NB4 (cell line): ENCODE measurements at regions not wholly inside any gene's neighbourhood (a gene's known extent, or its start where the extent isn't known, plus 50 kb on each side); places are given as distances from the start of the nearest gene placed in this dataset.

Experiments used
- DNase-seq: peaks from one replicate; pipeline ENCODE4 v3.0.0; 2010; ENCODE audit warnings: low read depth
- H3K4me3 ChIP-seq: one replicate; pipeline ENCODE4 v1.5.1; 2011; ENCODE audit warnings: mild to moderate bottlenecking, low read depth, low read length, moderate library complexity
- MAX ChIP-seq: IDR thresholded peaks from 2 replicates; pipeline ENCODE4 v1.6.1; 2011; ENCODE audit warnings: low read depth, low read length
- MYC ChIP-seq: IDR thresholded peaks from 2 replicates; pipeline ENCODE4 v1.6.1; 2011; ENCODE audit warnings: low read depth, low read length
- POLR2A ChIP-seq: IDR thresholded peaks from 2 replicates; pipeline ENCODE4 v1.6.1; 2011; ENCODE audit warnings: mild to moderate bottlenecking; ENCODE audit not compliant: insufficient read length; ENCODE audit errors: extremely low read depth
- TF ChIP-seq, protein P1 (sequence below): IDR thresholded peaks from one replicate; pipeline ENCODE4 v1.5.1; 2012; ENCODE audit warnings: low read depth, low read length

DNA sequence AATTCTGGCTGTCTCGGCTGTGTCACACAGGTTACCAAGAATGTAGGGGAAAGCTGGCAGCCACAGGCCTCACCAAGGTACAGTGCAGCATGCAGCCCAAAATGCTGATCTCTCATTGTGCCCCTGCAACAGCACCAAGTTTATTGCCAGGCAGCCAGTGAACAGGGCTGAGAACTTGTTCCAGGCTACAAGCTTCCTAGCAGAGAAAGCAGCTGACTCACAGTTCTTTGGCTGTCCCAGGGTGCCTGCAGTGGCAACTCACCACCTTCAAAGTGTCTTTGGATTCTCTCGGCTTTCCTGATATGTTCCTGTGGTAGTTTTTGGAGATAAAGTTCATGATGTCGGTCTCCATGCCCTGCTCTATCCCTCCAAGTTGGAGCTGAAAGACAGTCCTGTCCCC is 719.1 kb upstream of the ANO3 start:
- no peak for DNase-seq
- TF ChIP-seq, protein P1, sequence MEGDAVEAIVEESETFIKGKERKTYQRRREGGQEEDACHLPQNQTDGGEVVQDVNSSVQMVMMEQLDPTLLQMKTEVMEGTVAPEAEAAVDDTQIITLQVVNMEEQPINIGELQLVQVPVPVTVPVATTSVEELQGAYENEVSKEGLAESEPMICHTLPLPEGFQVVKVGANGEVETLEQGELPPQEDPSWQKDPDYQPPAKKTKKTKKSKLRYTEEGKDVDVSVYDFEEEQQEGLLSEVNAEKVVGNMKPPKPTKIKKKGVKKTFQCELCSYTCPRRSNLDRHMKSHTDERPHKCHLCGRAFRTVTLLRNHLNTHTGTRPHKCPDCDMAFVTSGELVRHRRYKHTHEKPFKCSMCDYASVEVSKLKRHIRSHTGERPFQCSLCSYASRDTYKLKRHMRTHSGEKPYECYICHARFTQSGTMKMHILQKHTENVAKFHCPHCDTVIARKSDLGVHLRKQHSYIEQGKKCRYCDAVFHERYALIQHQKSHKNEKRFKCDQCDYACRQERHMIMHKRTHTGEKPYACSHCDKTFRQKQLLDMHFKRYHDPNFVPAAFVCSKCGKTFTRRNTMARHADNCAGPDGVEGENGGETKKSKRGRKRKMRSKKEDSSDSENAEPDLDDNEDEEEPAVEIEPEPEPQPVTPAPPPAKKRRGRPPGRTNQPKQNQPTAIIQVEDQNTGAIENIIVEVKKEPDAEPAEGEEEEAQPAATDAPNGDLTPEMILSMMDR: no peak
- TF ChIP-seq MYC (no peak), POLR2A (no peak), MAX (no peak)
- H3K4me3 ChIP-seq: no peak overlapping the region

GRCh38 chr11:25613451-25613850 is 718.5 kb upstream of the ANO3 start:
- H3K4me3 ChIP-seq: no peak overlapping the region
- no peak for DNase-seq
- TF ChIP-seq MAX (no peak), MYC (no peak), POLR2A (no peak)
- TF ChIP-seq, protein P1: no peak

DNA sequence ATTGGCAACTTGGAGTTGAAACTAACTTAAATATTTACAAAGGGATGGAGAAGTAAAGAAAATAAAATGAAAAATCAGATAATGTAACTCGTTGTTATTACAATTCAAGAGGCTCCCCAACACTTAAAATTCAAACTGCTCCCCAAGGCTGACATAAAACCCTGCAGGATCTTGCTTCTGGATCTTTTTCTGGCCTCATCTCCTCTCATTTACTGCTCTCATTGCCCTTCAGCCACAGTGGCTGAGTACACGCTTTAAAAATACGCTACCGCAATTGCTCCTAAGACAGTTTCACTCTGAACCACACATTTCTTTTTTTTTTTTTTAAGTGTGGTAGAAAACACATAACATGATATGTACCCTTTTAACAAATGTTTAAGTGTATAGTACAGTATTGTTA is 718.1 kb upstream of the ANO3 start:
- no peak overlapping the region for H3K4me3 ChIP-seq
- no peak for DNase-seq
- no peak for TF ChIP-seq MYC
- TF ChIP-seq, protein P1: no peak
- no peak for TF ChIP-seq MAX
- no peak for TF ChIP-seq POLR2A

GRCh38 chr11:25615069-25615468 is 716.9 kb upstream of the ANO3 start:
- no peak overlapping the region for H3K4me3 ChIP-seq
- TF ChIP-seq MYC: no peak
- DNase-seq: no peak

GRCh38 chr11:25615841-25616240 is 716.1 kb upstream of the ANO3 start:
- no peak overlapping the region for H3K4me3 ChIP-seq
- no peak for DNase-seq
- TF ChIP-seq MYC (no peak), POLR2A (no peak), MAX (no peak)
- TF ChIP-seq, protein P1: no peak

DNA sequence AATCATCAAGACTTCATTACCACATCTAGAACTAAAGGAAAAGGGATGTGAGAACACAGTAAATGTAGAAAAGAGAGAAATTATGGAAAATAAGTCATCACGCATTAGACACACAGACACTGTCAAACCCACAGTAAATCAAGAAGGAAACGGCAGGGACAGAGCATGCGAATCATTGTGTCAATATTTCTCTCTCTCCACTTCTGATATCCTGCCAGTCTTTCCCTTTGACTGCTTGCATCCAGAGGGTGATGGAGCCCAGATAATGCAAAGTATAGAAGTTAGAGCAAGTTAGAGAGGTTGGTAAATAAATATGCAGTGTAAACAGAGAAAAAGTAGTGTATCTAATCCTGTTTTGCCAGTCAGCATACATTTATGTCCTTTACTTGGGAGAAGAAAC is 706.8 kb upstream of the ANO3 start:
- DNase-seq: no peak
- TF ChIP-seq POLR2A (no peak), MYC (no peak), MAX (no peak)
- TF ChIP-seq, protein P1: no peak
- H3K4me3 ChIP-seq: no peak overlapping the region
